Urothelium cell line (cell line): ENCODE measurements at regions not wholly inside any gene's neighbourhood (a gene's known extent, or its start where the extent isn't known, plus 50 kb on each side); places are given as distances from the start of the nearest gene placed in this dataset.
A peak's percentile ranks its signal among the peaks of the same experiment; 100 is the strongest.

Experiments used
- DNase-seq: peaks from one replicate; pipeline ENCODE4 v3.0.0; 2011; ENCODE audit warnings: low spot score, mixed read lengths
- FAIRE-seq: peaks from 2 replicates; lab custom pipeline; 2011; peaks lifted over from hg19 to GRCh38; lab: Jason Lieb, UNC

- FAIRE-seq (no peak), DNase-seq (peak; percentile 17)
These were observed 87.8 kb upstream of the RAB6C start for GRCh38 chr2:129891341-129892320.

DNA sequence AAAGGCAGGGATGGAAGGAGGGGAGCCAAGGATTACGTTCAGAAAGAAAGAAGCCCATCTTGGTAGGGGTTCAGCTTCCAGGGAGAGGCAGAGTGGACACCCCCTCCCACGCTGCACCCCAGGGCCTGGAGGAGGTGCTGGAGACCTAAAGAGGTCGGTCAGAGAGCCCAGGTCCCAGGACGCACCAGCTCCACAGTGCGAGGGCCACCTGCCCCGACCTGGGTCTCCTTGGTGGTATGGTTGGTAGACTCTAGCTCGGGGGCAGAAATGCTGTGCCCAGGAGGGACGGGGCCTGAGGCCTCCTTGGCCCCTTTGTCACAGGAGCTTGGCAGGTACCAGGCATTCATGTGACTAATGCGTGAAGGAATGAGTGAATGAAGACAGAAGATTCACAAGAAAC, 87.1 kb upstream of the RAB6C start:
- FAIRE-seq, result no peak
- no peak for DNase-seq

DNA sequence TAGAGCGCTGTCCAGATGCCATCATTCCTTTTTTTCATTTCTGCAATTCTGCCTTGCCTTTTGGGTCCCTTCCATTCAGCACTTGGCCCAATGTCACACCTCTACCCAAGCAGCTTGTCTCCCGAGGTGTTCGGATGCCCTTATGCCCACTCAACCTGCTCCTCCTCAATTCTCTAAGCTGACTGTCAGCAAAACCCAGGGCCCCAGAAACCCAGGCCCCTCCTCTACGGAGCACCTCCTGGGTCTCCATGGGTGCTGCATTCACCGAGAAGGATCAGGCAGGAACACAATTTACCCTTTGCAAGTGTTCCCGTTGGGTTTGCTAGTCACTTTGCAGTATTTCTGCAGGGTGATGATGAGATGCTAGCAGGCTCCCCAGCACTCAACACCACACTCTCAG, 86.7 kb upstream of the RAB6C start:
- no peak for FAIRE-seq
- DNase-seq, result no peak

- DNase-seq (no peak), FAIRE-seq (no peak)
These were observed 86.2 kb upstream of the RAB6C start for GRCh38 chr2:129893244-129893643.

DNA sequence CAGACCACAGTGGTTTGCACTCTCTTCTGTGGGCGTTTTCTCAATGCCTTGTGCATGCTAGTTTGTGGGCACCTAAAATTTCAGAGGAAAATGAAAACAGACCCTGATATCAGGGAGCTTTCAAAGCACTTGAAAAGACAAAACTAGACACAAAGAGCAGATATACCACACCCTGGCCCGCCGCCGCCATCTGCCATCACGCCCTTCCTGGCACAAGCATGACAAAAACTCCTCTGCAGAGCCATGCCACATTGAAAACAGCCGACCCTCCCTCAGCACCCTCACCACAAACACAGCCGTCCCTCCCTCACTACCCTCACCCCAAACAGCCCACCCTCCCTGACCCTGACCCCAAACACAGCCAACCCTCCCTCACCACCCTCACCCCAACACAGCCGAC, 84.8 kb upstream of the RAB6C start:
- FAIRE-seq (no peak), DNase-seq (no peak)

DNA sequence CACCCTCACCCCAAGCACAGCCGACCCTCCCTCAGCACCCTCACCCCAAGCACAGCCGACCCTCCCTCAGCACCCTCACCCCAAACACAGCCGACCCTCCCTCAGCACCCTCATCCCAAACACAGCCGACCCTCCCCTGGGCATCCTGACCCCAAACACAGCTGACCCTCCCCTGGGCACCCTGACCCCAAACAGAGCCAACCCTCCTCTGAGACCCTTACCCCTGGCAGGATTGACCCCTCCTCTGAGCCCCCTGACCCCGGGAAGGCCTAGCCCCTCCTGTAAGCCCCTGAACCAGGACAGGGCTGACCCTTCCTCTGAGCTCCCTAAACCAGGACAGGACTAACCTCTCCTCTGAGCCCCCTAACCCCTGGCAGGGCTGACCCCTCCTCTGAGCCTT, 84.4 kb upstream of the RAB6C start:
- DNase-seq, result no peak
- no peak for FAIRE-seq

GRCh38 chr2:129895526-129896082, 83.9 kb upstream of the RAB6C start:
- DNase-seq, result no peak
- FAIRE-seq, result no peak

DNA sequence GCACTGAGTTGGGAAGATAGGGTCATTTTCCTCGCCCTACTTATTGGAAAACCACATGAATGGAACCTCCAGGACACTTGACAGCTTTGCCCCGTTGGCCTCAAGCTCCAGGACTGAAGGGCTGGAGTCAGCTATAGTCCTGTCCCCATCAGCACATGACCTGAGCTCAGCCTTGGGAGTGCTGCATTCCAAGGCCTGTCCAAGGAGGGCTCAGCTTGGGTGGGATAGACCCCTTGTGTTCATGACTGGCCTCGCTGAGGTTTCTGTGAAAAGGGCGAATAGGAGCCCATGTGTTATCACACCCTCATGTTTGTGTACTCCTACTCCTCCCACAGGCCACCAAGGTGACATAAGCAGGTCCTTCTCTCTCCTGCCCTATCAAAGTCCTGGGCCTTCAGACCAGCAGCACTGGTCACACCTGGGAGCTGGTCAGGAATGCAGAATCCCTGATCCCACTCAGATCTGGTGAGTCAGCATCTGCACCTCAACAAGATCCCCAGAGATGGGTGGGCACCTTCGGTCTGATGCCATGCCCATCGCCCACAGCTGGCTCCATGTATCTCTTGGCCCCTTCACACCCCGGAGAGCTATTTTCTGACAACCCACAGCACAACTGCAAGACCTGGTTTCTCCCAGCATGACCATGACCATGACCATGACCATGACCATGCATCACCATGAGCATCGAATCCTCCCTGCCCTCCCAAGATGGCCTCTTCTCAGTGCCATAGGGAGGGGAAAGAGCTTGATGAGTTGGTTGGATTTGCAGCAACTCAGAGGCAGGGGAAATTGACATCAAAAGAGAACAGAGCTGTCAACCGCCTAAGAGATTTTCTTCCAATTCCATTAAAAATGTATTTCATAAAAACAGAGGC, 83.0 kb upstream of the RAB6C start:
- DNase-seq (no peak), FAIRE-seq (no peak)

DNA sequence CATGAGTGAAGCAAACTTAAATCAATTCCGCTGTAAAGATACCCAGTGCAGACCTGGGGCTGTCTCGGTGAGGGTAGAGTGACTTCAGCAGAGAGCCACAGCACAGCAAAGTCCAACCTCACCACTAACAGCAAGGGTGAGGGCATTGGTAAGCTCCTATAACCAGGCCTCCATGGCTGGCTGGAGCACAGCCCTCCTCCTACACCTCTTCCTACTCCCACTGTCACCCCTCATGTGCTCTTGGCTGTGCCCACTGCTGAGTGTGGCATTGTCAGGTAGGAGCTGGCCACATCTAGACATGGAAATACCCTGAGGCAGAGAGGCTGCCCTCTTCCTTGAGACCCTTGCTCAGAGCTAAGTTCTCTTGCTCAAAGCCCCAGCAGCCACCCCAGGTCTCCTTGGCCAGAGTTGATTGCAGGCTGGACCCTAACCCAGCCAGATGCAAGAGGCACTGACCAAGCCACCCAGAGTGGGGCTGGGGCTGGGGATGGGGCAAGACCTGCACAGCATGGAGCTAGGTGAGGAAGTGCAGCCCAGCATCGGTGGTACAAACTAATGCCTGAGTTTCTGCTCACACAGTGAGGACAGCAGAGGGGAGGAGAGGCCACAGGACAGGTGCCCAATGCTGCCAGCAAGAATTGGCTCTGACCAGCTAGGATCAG, 77.6 kb upstream of the RAB6C start:
- FAIRE-seq, result no peak
- no peak for DNase-seq

DNA sequence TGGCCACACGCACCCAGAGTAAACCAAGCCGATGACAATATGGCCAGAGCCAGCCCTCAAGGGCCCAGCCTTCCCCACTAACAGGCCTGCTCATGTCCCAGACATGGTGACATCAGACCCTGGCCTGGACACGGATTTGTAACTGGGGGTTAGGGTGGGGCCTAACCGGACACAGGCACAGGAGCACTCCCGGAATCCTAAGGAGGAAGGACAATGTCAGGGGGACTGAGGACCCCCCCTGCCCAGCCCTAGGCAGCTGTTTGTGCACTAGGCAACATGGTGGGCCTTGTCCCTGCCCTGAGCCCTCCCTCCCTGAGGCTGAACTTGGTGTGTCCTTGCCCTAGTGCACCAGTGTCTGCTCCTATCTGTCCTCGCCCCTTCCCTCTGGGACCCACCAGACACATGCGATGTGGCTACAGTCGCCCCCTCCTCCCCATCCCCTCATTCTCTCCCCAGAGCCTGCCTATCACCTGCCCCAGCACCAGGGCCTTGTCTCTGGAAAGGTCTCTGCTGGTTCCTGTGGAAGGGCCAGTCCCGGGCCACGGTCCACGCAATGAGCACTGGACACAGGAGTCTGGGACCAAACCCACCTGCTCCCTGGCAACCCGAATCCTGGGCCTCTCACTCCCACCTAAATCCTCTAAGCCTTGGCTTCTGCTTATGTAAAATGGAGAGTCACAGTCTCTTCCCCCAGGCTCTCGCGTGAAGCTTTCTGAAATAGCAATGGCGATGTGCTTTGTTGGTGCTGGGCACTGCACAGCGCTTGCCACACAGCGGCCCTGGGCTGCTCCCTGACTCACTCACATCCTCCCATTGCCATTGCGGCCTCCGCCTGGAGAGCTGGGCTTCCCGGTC, 76.5 kb upstream of the RAB6C start:
- no peak for DNase-seq
- FAIRE-seq, result no peak

- DNase-seq, result no peak
- peak; percentile 61 for FAIRE-seq
These were observed 75.7 kb upstream of the RAB6C start for GRCh38 chr2:129903586-129904425.

DNA sequence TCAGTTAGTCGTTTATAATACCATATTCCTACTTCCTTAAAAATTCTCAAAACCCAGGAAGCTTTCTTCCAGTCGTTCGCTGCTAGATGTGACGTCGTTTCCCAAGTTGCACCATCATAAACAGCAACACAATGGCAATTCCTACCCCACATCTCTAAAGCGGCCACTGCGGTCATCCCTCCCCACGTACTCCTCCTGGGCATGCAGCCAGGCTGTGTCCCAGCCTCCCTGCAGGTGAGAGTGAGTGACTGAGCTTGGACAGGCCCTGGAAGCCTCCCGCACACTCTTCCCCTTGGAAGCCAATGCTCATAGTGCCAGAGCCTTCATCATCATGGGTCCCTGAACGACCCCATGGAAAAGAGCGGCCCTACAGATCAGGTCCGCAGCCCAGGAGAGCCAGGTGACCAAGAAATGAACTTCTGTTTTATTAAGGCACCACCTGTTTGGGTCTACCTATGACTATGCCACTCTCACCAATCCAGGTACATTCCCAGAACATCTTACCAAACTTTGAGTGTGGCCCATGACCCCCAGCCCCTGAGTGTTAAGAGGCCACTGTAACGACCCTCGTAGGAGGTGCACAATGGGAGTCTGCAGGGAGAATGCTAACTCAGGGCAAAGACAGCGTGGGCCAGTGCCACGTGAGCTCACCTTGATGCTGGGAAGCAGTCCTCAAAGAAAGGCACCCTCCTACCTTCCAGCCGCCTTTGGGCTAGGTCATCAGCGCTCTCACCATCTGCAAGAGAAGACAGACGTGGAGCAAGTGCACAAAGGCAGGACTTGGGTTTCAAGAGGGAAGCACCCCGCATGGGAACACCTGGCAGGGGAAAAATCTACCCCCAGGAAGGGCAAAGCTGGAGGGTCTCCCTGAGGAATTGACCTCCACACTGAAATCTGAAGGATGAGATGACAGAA, 74.7 kb upstream of the RAB6C start:
- FAIRE-seq (no peak), DNase-seq (peak; percentile 52)

- FAIRE-seq (no peak), DNase-seq (no peak)
These were observed 73.8 kb upstream of the RAB6C start for GRCh38 chr2:129905664-129906081.

- FAIRE-seq (no peak), DNase-seq (no peak)
These were observed 73.2 kb upstream of the RAB6C start for GRCh38 chr2:129906139-129906860.

GRCh38 chr2:129906861-129907235, 72.6 kb upstream of the RAB6C start:
- FAIRE-seq (no peak), DNase-seq (no peak)

GRCh38 chr2:129907256-129907998, 72.0 kb upstream of the RAB6C start:
- DNase-seq, result no peak
- no peak for FAIRE-seq
